ENCODE measurements at regions not wholly inside any gene's neighbourhood (a gene's known extent, or its start where the extent isn't known, plus 50 kb on each side); places are given as distances from the start of the nearest gene placed in this dataset.

- TF ChIP-seq, protein P1, sequence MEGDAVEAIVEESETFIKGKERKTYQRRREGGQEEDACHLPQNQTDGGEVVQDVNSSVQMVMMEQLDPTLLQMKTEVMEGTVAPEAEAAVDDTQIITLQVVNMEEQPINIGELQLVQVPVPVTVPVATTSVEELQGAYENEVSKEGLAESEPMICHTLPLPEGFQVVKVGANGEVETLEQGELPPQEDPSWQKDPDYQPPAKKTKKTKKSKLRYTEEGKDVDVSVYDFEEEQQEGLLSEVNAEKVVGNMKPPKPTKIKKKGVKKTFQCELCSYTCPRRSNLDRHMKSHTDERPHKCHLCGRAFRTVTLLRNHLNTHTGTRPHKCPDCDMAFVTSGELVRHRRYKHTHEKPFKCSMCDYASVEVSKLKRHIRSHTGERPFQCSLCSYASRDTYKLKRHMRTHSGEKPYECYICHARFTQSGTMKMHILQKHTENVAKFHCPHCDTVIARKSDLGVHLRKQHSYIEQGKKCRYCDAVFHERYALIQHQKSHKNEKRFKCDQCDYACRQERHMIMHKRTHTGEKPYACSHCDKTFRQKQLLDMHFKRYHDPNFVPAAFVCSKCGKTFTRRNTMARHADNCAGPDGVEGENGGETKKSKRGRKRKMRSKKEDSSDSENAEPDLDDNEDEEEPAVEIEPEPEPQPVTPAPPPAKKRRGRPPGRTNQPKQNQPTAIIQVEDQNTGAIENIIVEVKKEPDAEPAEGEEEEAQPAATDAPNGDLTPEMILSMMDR (IDR thresholded peaks at IDR 0.05), result no peak
- no peak for TF ChIP-seq EZH2 (IDR thresholded peaks at IDR 0.05)
These were observed 362.2 kb downstream of the RAD51AP2 start for GRCh38 chr2:17156086-17156485.

Data from neural progenitor cell (in vitro differentiated cells).